ENCODE measurements at regions not wholly inside any gene's neighbourhood (a gene's known extent, or its start where the extent isn't known, plus 50 kb on each side); places are given as distances from the start of the nearest gene placed in this dataset.

DNA sequence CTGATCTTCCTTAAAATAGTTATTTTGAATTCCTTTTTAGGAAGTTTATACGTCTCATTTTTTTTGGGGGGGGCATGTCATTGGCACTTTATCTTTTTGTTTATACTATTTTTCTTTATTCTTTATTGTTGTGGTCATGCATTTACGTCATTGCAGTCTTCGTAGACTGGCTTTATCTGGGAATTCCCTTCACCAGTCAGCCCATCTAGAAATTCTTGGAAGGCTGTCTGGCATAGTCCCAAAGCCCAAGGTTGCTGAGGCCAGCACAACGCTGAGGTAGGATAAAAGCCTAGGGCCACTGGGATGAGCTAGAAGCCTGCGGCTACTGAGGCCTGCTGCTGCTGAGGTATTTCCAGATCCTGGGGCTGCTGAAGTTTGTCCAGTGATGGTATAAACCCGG, 121.5 kb downstream of the ISOC1 start:
- TF ChIP-seq, protein P1, sequence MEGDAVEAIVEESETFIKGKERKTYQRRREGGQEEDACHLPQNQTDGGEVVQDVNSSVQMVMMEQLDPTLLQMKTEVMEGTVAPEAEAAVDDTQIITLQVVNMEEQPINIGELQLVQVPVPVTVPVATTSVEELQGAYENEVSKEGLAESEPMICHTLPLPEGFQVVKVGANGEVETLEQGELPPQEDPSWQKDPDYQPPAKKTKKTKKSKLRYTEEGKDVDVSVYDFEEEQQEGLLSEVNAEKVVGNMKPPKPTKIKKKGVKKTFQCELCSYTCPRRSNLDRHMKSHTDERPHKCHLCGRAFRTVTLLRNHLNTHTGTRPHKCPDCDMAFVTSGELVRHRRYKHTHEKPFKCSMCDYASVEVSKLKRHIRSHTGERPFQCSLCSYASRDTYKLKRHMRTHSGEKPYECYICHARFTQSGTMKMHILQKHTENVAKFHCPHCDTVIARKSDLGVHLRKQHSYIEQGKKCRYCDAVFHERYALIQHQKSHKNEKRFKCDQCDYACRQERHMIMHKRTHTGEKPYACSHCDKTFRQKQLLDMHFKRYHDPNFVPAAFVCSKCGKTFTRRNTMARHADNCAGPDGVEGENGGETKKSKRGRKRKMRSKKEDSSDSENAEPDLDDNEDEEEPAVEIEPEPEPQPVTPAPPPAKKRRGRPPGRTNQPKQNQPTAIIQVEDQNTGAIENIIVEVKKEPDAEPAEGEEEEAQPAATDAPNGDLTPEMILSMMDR (IDR thresholded peaks at IDR 0.05; ENCODE audit: insufficient read depth, low read depth, low read length) = no peak
- TF ChIP-seq EZH2 (IDR thresholded peaks at IDR 0.05; ENCODE audit: insufficient read depth, low read length) = no peak

Measured in astrocyte (in vitro differentiated cells and primary cell).